WTC11 (cell line): ENCODE measurements at regions not wholly inside any gene's neighbourhood (a gene's known extent, or its start where the extent isn't known, plus 50 kb on each side); places are given as distances from the start of the nearest gene placed in this dataset.

Source experiments
- ATAC-seq: fragments of 200-7000 bp; cut with Tn5 transposase; 2 replicates; pipeline ENCODE4 v1.10.0; 2021; ENCODE audit warnings: mild to moderate bottlenecking, moderate library complexity
- CTCF ChIA-PET: fragments of 300-600 bp; sonication (Branson Sonifier 250); formaldehyde crosslinking; loops from one replicate; lab custom pipeline; 2021; ENCODE audit warnings: antibody characterized with exemption; lab: Charles Lee
- POLR2A ChIA-PET: fragments of 350-600 bp; sonication (Branson Sonifier 250); formaldehyde crosslinking; loops from one replicate; lab custom pipeline; 2021; ENCODE audit warnings: antibody characterized with exemption; lab: Charles Lee
- DNase-seq: peaks from one replicate; pipeline ENCODE4 v3.0.0; 2021; ENCODE audit warnings: low spot score
- H3K27ac Mint-ChIP-seq: 2 replicates; pipeline ENCODE4 v1.8.0; 2021; ENCODE audit warnings: mixed read lengths
- H3K27me3 Mint-ChIP-seq: 2 replicates; pipeline ENCODE4 v1.8.0; 2021; ENCODE audit warnings: low read depth, mild to moderate bottlenecking, moderate library complexity, mixed read lengths
- H3K36me3 Mint-ChIP-seq: 2 replicates; pipeline ENCODE4 v1.8.0; 2021; ENCODE audit warnings: mixed read lengths
- H3K4me1 Mint-ChIP-seq: 2 replicates; pipeline ENCODE4 v1.8.0; 2022; ENCODE audit warnings: mixed read lengths
- H3K4me3 Mint-ChIP-seq: 2 replicates; pipeline ENCODE4 v1.8.0; 2021; ENCODE audit warnings: mild to moderate bottlenecking, moderate library complexity, mixed read lengths
- H3K9me3 Mint-ChIP-seq: 2 replicates; pipeline ENCODE4 v1.8.0; 2021; ENCODE audit warnings: mixed read lengths
- AR ChIP-seq: fragments of 250-450 bp; sonication (Bioruptor Pico); IDR thresholded peaks from 2 replicates; pipeline ENCODE4 v1.9.0; 2021; ENCODE audit warnings: mild to moderate bottlenecking
- CREB1 ChIP-seq: sonication (generic); formaldehyde crosslinking; IDR thresholded peaks from 2 replicates; pipeline ENCODE4 v1.8.0; 2023; ENCODE audit warnings: mild to moderate bottlenecking, missing genetic modification reagents
- E2F4 ChIP-seq: sonication (generic); formaldehyde crosslinking; IDR thresholded peaks from 2 replicates; pipeline ENCODE4 v1.8.1; 2022; ENCODE audit warnings: low read depth, mild to moderate bottlenecking, moderate library complexity, missing genetic modification reagents, borderline replicate concordance
- ESRRA ChIP-seq: sonication (generic); formaldehyde crosslinking; IDR thresholded peaks from 2 replicates; pipeline ENCODE4 v1.8.1; 2022; ENCODE audit warnings: mild to moderate bottlenecking, missing genetic modification reagents, borderline replicate concordance
- FOXK1 ChIP-seq: sonication (generic); formaldehyde crosslinking; IDR thresholded peaks from 2 replicates; pipeline ENCODE4 v1.8.0; 2022; ENCODE audit warnings: mild to moderate bottlenecking, moderate library complexity, missing genetic modification reagents
- FOXP1 ChIP-seq: sonication (generic); formaldehyde crosslinking; IDR thresholded peaks from 2 replicates; pipeline ENCODE4 v1.8.0; 2022; ENCODE audit warnings: missing genetic modification reagents, mild to moderate bottlenecking, moderate library complexity, borderline replicate concordance
- GABPB1 ChIP-seq: sonication (generic); formaldehyde crosslinking; IDR thresholded peaks from 2 replicates; pipeline ENCODE4 v1.8.1; 2023; ENCODE audit warnings: mild to moderate bottlenecking, missing genetic modification reagents
- GTF2I ChIP-seq: fragments of 250-450 bp; sonication (Bioruptor Pico); conservative IDR thresholded peaks from 2 replicates; pipeline ENCODE4 v1.4.0; 2021; ENCODE audit warnings: mild to moderate bottlenecking
- HMGA2 ChIP-seq: fragments of 250-450 bp; sonication (Bioruptor Pico); IDR thresholded peaks from 2 replicates; pipeline ENCODE4 v1.4.0; 2021; ENCODE audit warnings: mild to moderate bottlenecking, moderate library complexity
- IRF1 ChIP-seq: sonication (generic); formaldehyde crosslinking; IDR thresholded peaks from 2 replicates; pipeline ENCODE4 v1.8.0; 2023; ENCODE audit warnings: missing genetic modification reagents
- JUN ChIP-seq: sonication (generic); formaldehyde crosslinking; IDR thresholded peaks from 2 replicates; pipeline ENCODE4 v1.8.0; 2023; ENCODE audit warnings: mild to moderate bottlenecking, missing genetic modification reagents
- MXD4 ChIP-seq: fragments of 250-450 bp; sonication (Bioruptor Pico); IDR thresholded peaks from 2 replicates; pipeline ENCODE4 v1.8.0; 2021; ENCODE audit warnings: mild to moderate bottlenecking, moderate library complexity, borderline replicate concordance
- NFYB ChIP-seq: sonication (generic); formaldehyde crosslinking; conservative IDR thresholded peaks from 2 replicates; pipeline ENCODE4 v1.8.0; 2022; ENCODE audit warnings: low read depth, missing genetic modification reagents
- NR3C1 ChIP-seq: sonication (generic); formaldehyde crosslinking; conservative IDR thresholded peaks from 2 replicates; pipeline ENCODE4 v1.8.1; 2023; ENCODE audit warnings: low read depth, mild to moderate bottlenecking, missing genetic modification reagents
- OVOL2 ChIP-seq: fragments of 250-450 bp; sonication (Bioruptor Pico); IDR thresholded peaks from 2 replicates; pipeline ENCODE4 v1.9.0; 2021; ENCODE audit warnings: mild to moderate bottlenecking, borderline replicate concordance
- PREB ChIP-seq: sonication (generic); formaldehyde crosslinking; IDR thresholded peaks from 2 replicates; pipeline ENCODE4 v1.8.1; 2022; ENCODE audit warnings: mild to moderate bottlenecking, missing genetic modification reagents, moderate library complexity, borderline replicate concordance
- RELA ChIP-seq: sonication (generic); formaldehyde crosslinking; IDR thresholded peaks from 2 replicates; pipeline ENCODE4 v1.8.1; 2022; ENCODE audit warnings: missing genetic modification reagents, mild to moderate bottlenecking, borderline replicate concordance
- RORB ChIP-seq: fragments of 250-450 bp; sonication (Bioruptor Pico); IDR thresholded peaks from 2 replicates; pipeline ENCODE4 v1.9.0; 2021; ENCODE audit warnings: mild to moderate bottlenecking
- SMAD3 ChIP-seq: sonication (generic); formaldehyde crosslinking; IDR thresholded peaks from 2 replicates; pipeline ENCODE4 v1.8.0; 2022; ENCODE audit warnings: missing genetic modification reagents, mild to moderate bottlenecking, borderline replicate concordance
- SMAD4 ChIP-seq: sonication (generic); formaldehyde crosslinking; IDR thresholded peaks from 2 replicates; pipeline ENCODE4 v1.8.0; 2022; ENCODE audit warnings: mild to moderate bottlenecking, missing genetic modification reagents
- TCF7 ChIP-seq: sonication (generic); formaldehyde crosslinking; IDR thresholded peaks from 2 replicates; pipeline ENCODE4 v1.8.0; 2022; ENCODE audit warnings: mild to moderate bottlenecking, low read depth, missing genetic modification reagents, moderate library complexity
- TEAD4 ChIP-seq: sonication (generic); formaldehyde crosslinking; IDR thresholded peaks from 2 replicates; pipeline ENCODE4 v1.8.0; 2022; ENCODE audit warnings: mild to moderate bottlenecking, missing genetic modification reagents
- USF1 ChIP-seq: sonication (generic); formaldehyde crosslinking; IDR thresholded peaks from 2 replicates; pipeline ENCODE4 v1.8.0; 2022; ENCODE audit warnings: mild to moderate bottlenecking, missing genetic modification reagents
- ZMAT4 ChIP-seq: fragments of 250-450 bp; sonication (Bioruptor Pico); IDR thresholded peaks from 2 replicates; pipeline ENCODE4 v1.9.0; 2021; ENCODE audit warnings: mild to moderate bottlenecking
- ZNF232 ChIP-seq: sonication (generic); formaldehyde crosslinking; IDR thresholded peaks from 2 replicates; pipeline ENCODE4 v1.8.0; 2022; ENCODE audit warnings: mild to moderate bottlenecking, missing genetic modification reagents
- ZNF423 ChIP-seq: fragments of 250-450 bp; sonication (Bioruptor Pico); IDR thresholded peaks from 2 replicates; pipeline ENCODE4 v2.1.2; 2022; ENCODE audit warnings: mild to moderate bottlenecking, moderate library complexity
- ZNF425 ChIP-seq: fragments of 250-450 bp; sonication (Bioruptor Pico); conservative IDR thresholded peaks from 2 replicates; pipeline ENCODE4 v1.9.0; 2021; ENCODE audit warnings: mild to moderate bottlenecking

- Mint-ChIP-seq H3K4me1 (peaks cover 8% of the 10 kb centered on the region; the same call in 1 of the 2 replicates), H3K27me3 (no peaks in the 10 kb centered on the region), H3K27ac (no peak overlapping the region), H3K4me3 (no peak overlapping the region), H3K36me3 (no peaks in the 10 kb centered on the region), H3K9me3 (peaks cover 1% of the 10 kb centered on the region; the same call in 1 of the 2 replicates)
- ChIA-PET CTCF (interaction anchor here (1.1 to 1.4 kb wide), 3 partner anchors 13 to 240 kb away, joined by 3 to 6 read pairs (median 3); no protein-coding TSS in a partner anchor), POLR2A (no interaction called here)
- no peak for TF ChIP-seq RELA
- TF ChIP-seq MXD4 (CRISPR knock-in tag) = no peak
- no peak for TF ChIP-seq SMAD4 (CRISPR knock-in tag)
- no peak for TF ChIP-seq RORB (CRISPR knock-in tag)
- TF ChIP-seq SMAD3 (CRISPR knock-in tag) = no peak
- no peak for TF ChIP-seq FOXP1 (CRISPR knock-in tag)
- TF ChIP-seq HMGA2 (CRISPR knock-in tag) = no peak
- no peak for TF ChIP-seq ZNF423 (CRISPR knock-in tag)
- no peak for TF ChIP-seq IRF1 (CRISPR knock-in tag)
- TF ChIP-seq NFYB = no peak
- no peak for TF ChIP-seq CREB1 (CRISPR knock-in tag)
- TF ChIP-seq ZMAT4 (CRISPR knock-in tag) = no peak
- TF ChIP-seq E2F4 (CRISPR knock-in tag) = no peak
- TF ChIP-seq ESRRA (CRISPR knock-in tag) = no peak
- ATAC-seq (no peak), DNase-seq (no peak)
Measured at GRCh38 chr17:56739776-56740175, 93.9 kb downstream of the C17orf67 start.

- peaks cover 5% of the 10 kb centered on the region; the same call in 1 of the 2 replicates for H3K9me3 Mint-ChIP-seq
- DNase-seq (no peak), ATAC-seq (no peak)
- ChIA-PET CTCF (interaction anchor here (0.6 to 1.4 kb wide), 5 partner anchors 14 to 241 kb away, joined by 3 to 6 read pairs (median 3); no protein-coding TSS in a partner anchor), POLR2A (no interaction called here)
- no peaks in the 10 kb centered on the region for H3K36me3 Mint-ChIP-seq
- H3K27me3 Mint-ChIP-seq = no peaks in the 10 kb centered on the region
- H3K4me3 Mint-ChIP-seq = no peak overlapping the region
- H3K4me1 Mint-ChIP-seq = peaks cover 8% of the 10 kb centered on the region; the same call in 1 of the 2 replicates
- no peak overlapping the region for H3K27ac Mint-ChIP-seq
- TF ChIP-seq TEAD4 (CRISPR knock-in tag) (no peak), RELA (no peak), OVOL2 (CRISPR knock-in tag) (no peak), FOXK1 (CRISPR knock-in tag) (no peak), NR3C1 (no peak), ZNF425 (no peak), NFYB (no peak), JUN (no peak), ZNF232 (CRISPR knock-in tag) (no peak), USF1 (CRISPR knock-in tag) (no peak), PREB (no peak), AR (no peak), ESRRA (CRISPR knock-in tag) (no peak), TCF7 (CRISPR knock-in tag) (no peak), GABPB1 (CRISPR knock-in tag) (no peak), GTF2I (CRISPR knock-in tag) (no peak)
Measured at GRCh38 chr17:56740481-56740880, 93.2 kb downstream of the C17orf67 start.
